GM19025 (cell line): ENCODE measurements at regions not wholly inside any gene's neighbourhood (a gene's known extent, or its start where the extent isn't known, plus 50 kb on each side); places are given as distances from the start of the nearest gene placed in this dataset.
"Not testable (repeated sequence)": the region's sequence is repeated elsewhere in the genome, so short reads cannot be mapped to it uniquely, and the experiment has no call there.

Source experiments
- ATAC-seq: cut with Tn5 transposase; IDR thresholded peaks from one replicate; pipeline ENCODE4 v1.9.1; 2021; ENCODE audit warnings: mild to moderate bottlenecking, low read depth, moderate library complexity; ENCODE audit not compliant: unreplicated experiment

DNA sequence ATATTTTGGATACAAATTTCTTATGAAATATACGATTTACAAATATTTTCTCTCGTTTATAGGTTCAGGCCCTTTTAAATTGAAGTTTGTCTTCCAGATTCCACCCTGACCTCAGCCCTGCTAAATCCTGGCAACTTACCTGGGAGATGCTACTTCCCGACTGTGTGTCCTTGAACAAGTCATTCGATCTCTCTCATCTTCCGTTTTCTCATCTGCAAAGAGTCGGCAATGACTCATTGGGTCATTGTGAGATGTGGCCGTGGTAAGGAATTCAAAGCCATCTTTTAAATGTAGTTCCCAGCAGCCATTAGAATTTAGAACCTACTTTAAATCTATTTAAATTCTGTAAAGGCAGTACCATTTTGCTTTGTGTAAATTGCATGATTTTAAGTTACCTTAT lies 72.5 kb downstream of the LHX2 start:
- ATAC-seq, result no peak

- ATAC-seq, result no peak
Observed at GRCh38 chr9:124087226-124087625, 75.7 kb downstream of the LHX2 start.

DNA sequence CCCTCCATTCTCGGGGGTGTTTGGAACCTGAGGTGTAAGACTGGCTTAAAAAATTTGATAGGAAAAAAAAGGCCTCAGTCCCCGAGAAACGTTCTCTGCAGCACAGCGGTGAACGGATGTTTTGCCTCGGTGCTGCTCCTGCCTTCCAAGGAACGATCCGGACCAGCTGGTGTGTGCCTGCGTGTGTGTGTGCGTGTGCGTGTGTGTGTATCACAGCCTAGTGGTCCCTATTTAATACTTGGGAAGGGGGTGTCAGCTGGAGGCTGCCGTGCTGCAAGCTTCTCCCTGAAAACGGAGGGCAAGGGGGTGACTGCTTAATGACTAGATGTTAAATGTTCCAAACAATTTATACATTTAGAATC lies 76.9 kb downstream of the LHX2 start:
- ATAC-seq, result no peak

GRCh38 chr9:124089631-124090488 lies 78.3 kb downstream of the LHX2 start:
- ATAC-seq, result not testable (repeated sequence)

DNA sequence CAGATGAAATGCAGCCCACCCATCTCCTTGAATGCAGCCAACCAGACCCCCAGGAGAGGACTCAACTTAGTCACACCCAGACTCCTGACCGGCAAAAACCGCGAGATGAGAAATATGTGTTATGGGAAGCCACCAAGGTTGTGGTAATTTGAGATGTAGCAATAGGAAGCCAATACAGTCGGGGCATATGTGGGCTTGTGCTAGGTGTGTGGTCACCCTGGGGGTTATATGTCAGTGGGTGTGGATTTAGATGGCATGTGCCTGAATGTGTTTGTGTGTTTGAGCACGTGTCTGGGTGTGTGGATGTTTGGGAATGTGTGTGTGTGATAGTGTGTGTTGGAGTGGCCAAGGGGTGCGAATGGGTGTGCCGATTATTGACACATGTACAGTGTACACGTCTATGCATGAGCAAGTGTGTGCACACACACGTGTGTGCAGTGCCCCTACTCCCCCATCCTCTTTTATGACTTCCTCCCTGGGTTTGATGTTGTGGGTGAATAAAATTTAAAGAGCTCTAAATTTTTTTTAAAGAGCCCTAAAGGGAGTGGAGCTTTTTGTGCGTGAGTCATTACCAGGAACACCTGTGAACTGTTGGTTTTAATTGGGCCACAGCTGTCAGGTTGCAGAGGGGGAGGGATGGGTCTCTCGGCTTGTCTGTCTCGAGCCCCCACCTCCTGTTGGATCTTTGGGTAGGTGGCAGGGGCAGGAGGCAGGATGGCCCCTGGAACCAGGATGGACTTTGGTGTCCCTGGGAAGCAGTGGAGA lies 86.8 kb downstream of the LHX2 start:
- no peak for ATAC-seq

- no peak for ATAC-seq
Observed at GRCh38 chr9:124099860-124100259, 88.3 kb downstream of the LHX2 start.

DNA sequence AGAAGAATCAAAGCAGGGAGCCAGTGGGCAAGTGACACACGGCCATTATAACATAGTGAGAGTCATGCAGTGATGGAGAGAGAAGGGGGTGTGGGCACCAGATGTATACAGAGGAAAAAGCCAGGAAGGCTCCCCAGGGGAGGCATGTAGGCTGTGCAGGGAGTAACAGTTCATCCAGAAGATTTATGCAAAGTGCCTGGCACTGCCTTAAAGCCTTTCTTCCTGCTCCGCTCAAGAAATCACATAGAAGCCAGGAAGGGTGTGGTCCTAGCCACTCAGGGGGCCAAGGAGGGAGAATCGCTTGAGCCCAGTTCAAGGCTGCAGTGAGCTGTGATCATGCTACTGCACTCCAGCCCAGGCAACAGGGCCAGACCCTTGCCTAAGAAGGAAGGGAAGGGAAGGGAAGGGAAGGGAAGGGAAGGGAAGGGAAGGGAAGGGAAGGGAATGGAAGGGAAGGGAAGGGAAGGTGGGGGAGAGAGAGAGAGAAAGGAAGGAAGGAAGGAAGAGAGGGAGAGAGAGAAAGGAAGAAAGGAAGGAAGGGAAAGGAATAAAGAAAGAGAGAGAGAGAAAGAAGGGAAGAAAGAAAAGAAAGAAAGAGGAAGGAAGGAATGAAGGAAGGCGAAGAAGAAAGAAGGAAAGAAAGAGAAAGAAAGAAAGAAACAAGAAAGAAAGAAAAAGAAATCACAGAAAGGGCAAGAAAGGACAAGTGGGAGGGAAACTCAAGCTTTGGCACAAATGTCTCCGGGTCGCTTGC lies 89.8 kb downstream of the LHX2 start:
- no peak for ATAC-seq

DNA sequence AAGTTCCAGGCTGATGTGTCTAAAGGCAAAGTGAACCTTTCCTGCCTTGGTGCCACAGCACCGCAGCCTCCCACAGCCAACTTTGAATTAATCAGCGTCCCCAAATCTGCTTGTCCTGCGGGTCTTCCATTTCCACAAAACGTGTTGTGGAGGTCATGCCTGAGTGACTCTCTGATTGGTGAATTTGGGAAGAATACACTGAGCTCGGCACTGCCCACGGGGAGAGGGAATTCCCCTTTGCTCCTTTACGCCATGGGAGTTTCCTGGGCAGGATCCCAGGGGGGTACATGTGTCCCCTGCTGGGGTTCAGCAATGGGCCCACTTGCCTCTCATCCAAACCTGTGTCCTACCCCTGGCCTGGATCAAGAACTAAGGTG lies 90.4 kb downstream of the LHX2 start:
- ATAC-seq, result no peak

GRCh38 chr9:124102363-124102762 lies 90.8 kb downstream of the LHX2 start:
- ATAC-seq, result no peak

DNA sequence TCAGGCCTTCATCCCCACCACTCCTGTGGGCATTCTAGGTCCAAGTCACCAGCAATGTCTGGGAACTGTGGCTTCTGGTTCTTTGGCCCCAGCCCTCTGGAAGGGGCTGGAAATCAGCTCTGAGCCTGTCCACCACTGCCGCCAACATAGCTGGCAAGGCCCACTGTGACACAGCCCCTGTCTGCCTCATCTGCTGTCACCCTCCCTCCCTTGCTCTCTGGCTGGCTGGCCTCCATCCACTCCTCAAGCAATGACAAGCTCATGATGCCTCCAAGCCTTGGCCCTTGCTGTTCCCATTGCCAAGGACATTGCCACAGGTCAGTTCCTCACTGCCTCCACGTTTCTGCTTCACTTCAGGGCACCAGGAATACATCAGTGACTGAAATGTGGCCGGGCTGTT lies 93.7 kb downstream of the LHX2 start:
- no peak for ATAC-seq

DNA sequence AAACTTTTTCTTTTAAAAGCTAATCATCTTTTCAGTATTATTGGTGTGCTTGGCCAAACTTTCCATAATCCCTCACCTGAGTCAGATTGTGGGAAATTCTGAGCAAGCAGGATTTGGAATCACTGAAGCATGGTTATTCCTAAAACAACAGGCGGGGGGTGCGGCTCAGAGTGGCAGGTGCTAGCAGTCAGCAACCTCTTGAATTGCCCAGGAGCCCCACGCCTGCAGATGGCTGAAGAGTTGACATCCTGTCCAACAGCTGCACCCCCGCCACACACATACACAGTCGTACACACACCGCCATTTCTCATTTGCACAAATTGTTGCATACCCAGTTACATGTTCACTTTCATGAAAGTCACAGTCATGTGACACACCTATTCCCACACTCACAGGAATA lies 96.6 kb downstream of the LHX2 start:
- no peak for ATAC-seq

GRCh38 chr9:124110307-124110915 lies 98.8 kb downstream of the LHX2 start:
- ATAC-seq, result no peak

DNA sequence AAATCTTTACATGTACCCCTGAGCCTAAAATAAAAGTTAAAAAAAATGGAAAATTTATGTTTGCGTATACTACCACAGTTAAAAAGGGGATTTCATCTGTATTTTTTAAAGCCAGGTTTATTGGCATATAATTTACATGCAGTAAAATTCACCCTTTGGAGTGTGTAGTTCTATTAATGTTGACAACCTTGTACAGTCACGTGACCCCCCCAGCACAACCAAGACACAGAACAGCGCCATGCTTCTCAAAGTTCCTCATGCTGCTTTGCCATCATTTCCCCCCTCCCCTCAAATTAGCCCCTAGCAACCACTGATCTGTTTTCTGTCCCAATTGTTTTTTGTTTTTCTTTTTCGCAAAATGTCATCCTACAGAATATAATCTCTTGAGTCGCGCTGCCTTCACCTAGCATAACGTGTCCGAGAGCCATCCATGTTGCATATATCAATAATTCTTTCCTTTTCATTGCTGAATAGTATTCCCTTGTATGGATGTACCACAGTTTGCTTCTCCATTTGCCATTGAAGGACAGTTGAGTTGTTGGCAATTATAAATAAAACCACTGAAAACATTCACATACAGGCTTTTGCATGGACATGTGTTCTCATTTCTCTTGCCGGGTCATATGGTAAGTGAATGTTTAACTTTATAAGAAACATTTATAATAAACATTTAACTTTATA lies 105.3 kb downstream of the LHX2 start:
- ATAC-seq, result no peak

DNA sequence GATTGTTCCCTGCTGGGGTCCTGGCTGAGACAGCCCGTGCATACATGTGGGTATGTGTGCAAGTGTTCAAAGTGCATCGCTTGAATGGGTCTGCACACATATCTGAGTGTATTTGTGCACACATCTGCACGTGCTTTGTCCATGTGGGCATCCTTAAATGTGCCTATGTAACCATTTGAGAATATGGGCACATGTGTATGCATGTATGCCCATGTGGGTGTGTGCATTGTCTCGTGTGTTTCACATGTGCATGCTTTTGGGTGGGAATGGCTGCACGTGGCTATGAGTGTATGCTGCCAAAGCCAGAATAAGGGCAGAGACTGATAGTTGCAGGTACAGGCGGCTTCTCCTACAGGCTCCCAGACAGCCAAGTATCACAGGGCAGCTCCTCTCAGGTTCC lies 107.3 kb downstream of the LHX2 start:
- ATAC-seq, result no peak

DNA sequence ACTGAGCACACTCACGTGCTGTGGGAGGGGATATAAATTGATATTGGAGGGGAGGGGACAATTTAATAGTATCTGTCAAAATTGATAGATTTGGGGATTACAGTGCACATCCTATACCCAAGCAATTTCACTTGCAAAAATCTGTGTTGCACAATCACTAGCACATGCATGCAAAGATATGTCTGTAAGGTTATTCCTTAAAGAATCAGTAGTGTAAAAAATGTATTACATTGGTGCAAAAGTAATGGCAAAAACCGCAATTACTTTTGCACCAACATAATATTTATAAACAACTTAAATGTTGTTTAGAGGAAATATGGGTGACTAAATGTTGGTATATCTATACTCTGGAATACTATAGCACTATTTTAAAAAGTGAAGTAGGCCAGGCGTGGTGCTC lies 108.7 kb downstream of the LHX2 start:
- ATAC-seq, result no peak

DNA sequence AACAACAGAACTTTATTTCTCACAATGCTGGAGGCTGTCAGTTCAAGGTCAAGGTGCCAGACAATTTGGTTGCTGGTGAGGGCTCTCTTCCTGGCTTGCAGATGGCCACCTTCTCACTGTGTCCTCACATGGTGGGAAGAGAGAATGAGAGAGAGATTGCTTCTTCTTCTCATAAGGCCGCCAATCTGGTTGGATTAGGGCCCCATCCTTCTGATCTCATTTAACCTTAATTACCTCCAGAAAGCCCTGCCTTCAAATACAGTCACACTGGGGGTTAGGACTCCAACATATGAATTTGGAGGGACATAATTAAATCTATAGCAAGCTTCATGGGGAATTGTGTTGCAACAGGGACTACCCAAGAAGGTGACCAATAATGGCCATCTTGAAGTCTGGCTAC lies 110.2 kb downstream of the LHX2 start:
- ATAC-seq, result no peak

DNA sequence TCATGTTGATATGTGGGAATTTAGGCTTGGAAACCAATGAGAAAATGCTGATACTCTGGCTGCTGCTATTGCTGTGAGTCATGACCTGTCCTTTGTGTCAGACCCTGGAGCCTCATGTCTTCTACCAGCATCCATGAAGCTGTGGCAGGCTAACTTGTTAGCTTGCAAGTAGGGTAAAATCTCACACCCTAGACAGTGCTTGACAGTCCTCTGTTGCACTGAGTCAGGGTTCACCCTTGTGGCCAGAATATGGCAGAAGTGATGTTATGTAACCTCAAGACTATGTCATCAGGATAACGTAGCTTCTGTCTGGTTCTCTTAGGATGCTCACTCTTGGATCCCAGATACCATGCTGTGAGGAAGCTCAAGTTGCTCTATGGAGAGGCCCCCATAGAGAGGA lies 110.8 kb downstream of the LHX2 start:
- ATAC-seq, result no peak

DNA sequence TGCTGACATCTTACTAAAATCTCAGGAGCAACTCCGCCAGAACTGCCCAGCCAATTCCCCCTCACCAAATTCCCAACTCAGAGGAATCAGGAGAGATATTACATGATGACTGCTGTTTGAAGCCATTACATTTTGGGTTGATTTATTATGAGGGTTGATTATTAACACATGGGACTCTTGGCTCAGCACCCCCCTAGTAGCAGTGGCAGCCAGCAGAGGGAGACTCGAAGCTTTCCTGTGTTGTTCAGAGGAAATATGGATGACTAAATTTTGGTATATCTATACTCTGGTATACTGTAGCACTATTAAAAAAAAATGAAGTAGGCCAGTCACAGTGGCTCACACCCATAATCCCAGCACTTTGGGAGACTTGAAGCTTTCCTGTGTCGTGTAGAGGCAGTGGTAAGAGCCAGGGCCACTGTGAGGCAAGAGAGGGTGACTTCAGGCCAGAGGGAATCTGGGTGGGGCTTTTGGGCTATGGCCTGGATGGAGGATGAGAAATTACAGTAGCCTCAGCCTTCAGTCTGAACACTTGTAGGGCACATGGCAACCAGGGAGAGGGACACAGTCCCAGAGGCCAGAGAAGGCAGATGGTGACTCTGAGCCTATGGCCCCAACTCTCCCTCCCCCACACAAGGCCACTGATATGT lies 111.4 kb downstream of the LHX2 start:
- no peak for ATAC-seq

- not testable (repeated sequence) for ATAC-seq
Observed at GRCh38 chr9:124123621-124124020, 112.1 kb downstream of the LHX2 start.
